ENCODE measurements at regions not wholly inside any gene's neighbourhood (a gene's known extent, or its start where the extent isn't known, plus 50 kb on each side); places are given as distances from the start of the nearest gene placed in this dataset.

GRCh38 chr11:112565551-112565950 is 304.9 kb upstream of the PLET1 start (continued):
- no peak for TF ChIP-seq PHF8 (conservative IDR thresholded peaks at IDR 0.05; ENCODE audit: low read depth, low read length)
- TF ChIP-seq SIN3A (conservative IDR thresholded peaks at IDR 0.05 in 1 of 2, IDR thresholded peaks at IDR 0.05 in 1 of 2; ENCODE audit: low read depth in 1 of 2, low read length in 2 of 2), result no peak

Measured in H1 (cell line).